GM12892 (cell line): ENCODE measurements at regions not wholly inside any gene's neighbourhood (a gene's known extent, or its start where the extent isn't known, plus 50 kb on each side); places are given as distances from the start of the nearest gene placed in this dataset.

ENCODE experiments used
- POLR2A ChIP-seq: IDR thresholded peaks from 2 replicates; pipeline ENCODE4 v1.6.1; 2011; ENCODE audit warnings: low read depth, low read length, control low read depth
- POLR2AphosphoS5 ChIP-seq: IDR thresholded peaks from 2 replicates; pipeline ENCODE4 v1.6.1; 2011; ENCODE audit warnings: low read depth, low read length, control low read depth
- TAF1 ChIP-seq: IDR thresholded peaks from 2 replicates; pipeline ENCODE4 v1.6.1; 2011; ENCODE audit warnings: low read depth, mild to moderate bottlenecking, control low read depth, low read length, borderline replicate concordance

- TF ChIP-seq POLR2A = no peak
- no peak for TF ChIP-seq POLR2AphosphoS5
- no peak for TF ChIP-seq TAF1
These were observed 572.3 kb downstream of the PRKD1 start for GRCh38 chr14:29355331-29355730.
